ENCODE measurements at regions not wholly inside any gene's neighbourhood (a gene's known extent, or its start where the extent isn't known, plus 50 kb on each side); places are given as distances from the start of the nearest gene placed in this dataset.

- CTCF ChIA-PET, result interaction anchor here (1.1 to 2.8 kb wide), 3 partner anchors 9 to 687 kb away, joined by 3 to 8 read pairs (median 3); no protein-coding TSS in a partner anchor
- TF ChIP-seq CTCF (IDR thresholded peaks at IDR 0.05; ENCODE audit: control extremely low read depth, extremely low read depth, low read depth, missing control alignments), result no peak
- POLR2A ChIA-PET, result no interaction called here
- DNase-seq (ENCODE audit: extremely low spot score), result no peak
Observed at GRCh38 chr2:42854207-42854818, 61.9 kb upstream of the HAAO start.

- DNase-seq (ENCODE audit: extremely low spot score), result no peak
- CTCF ChIA-PET, result interaction anchor here (1.3 kb wide), 1 partner anchor 688 kb away, joined by 3 read pairs; no protein-coding TSS in a partner anchor
- TF ChIP-seq CTCF (IDR thresholded peaks at IDR 0.05; ENCODE audit: control extremely low read depth, extremely low read depth, low read depth, missing control alignments), result no peak
- POLR2A ChIA-PET, result no interaction called here
Observed at GRCh38 chr2:42853549-42854206, 61.3 kb upstream of the HAAO start.

- POLR2A ChIA-PET, result no interaction called here
- DNase-seq (ENCODE audit: extremely low spot score), result no peak
- CTCF ChIA-PET, result no interaction called here
- no peak for TF ChIP-seq CTCF (IDR thresholded peaks at IDR 0.05; ENCODE audit: control extremely low read depth, extremely low read depth, low read depth, missing control alignments)
Observed at GRCh38 chr2:42852798-42853197, 60.4 kb upstream of the HAAO start.

- CTCF ChIA-PET, result interaction anchor here (1.5 to 3.6 kb wide), 2 partner anchors 8 to 10 kb away, joined by 3 to 13 read pairs; no protein-coding TSS in a partner anchor
- no peak for TF ChIP-seq CTCF (IDR thresholded peaks at IDR 0.05; ENCODE audit: control extremely low read depth, extremely low read depth, low read depth, missing control alignments)
- no peak for DNase-seq (ENCODE audit: extremely low spot score)
- POLR2A ChIA-PET, result interaction anchor here (0.6 kb wide), 1 partner anchor 308 kb away, joined by 5 read pairs; no protein-coding TSS in a partner anchor
Observed at GRCh38 chr2:42851740-42852250, 59.4 kb upstream of the HAAO start.

GRCh38 chr2:42851186-42851585, 58.8 kb upstream of the HAAO start:
- no peak for TF ChIP-seq CTCF (IDR thresholded peaks at IDR 0.05; ENCODE audit: control extremely low read depth, extremely low read depth, low read depth, missing control alignments)
- CTCF ChIA-PET, result interaction anchor here (1.5 to 3.6 kb wide), 2 partner anchors 9 kb away, joined by 3 to 13 read pairs; no protein-coding TSS in a partner anchor
- POLR2A ChIA-PET, result no interaction called here
- no peak for DNase-seq (ENCODE audit: extremely low spot score)

- no peak for TF ChIP-seq CTCF (IDR thresholded peaks at IDR 0.05; ENCODE audit: control extremely low read depth, extremely low read depth, low read depth, missing control alignments)
- ChIA-PET CTCF (interaction anchor here (1.0 to 3.6 kb wide), 4 partner anchors 8 to 21 kb away, joined by 3 to 13 read pairs (median 6); no protein-coding TSS in a partner anchor), POLR2A (no interaction called here)
- DNase-seq (ENCODE audit: extremely low spot score), result no peak
Observed at GRCh38 chr2:42850016-42850805, 57.8 kb upstream of the HAAO start.

Data from GM10248 (cell line).